ENCODE measurements at regions not wholly inside any gene's neighbourhood (a gene's known extent, or its start where the extent isn't known, plus 50 kb on each side); places are given as distances from the start of the nearest gene placed in this dataset.

- TF ChIP-seq POLR2A (IDR thresholded peaks at IDR 0.05; ENCODE audit: low read depth, low read length): no peak
- TF ChIP-seq CTCF (IDR thresholded peaks at IDR 0.05; ENCODE audit: extremely low read depth in 1 of 2, insufficient read depth in 1 of 2, low read depth in 1 of 2, low read length in 2 of 2): no peak
- TF ChIP-seq POLR2AphosphoS5 (IDR thresholded peaks at IDR 0.05; ENCODE audit: insufficient read depth, low read depth, low read length): no peak
Observed at GRCh38 chr4:37754410-37755185, 68.4 kb upstream of the RELL1 start.

All from endothelial cell of umbilical vein (primary cell).